GM21528 (cell line): ENCODE measurements at regions not wholly inside any gene's neighbourhood (a gene's known extent, or its start where the extent isn't known, plus 50 kb on each side); places are given as distances from the start of the nearest gene placed in this dataset.
"Not testable (repeated sequence)": the region's sequence is repeated elsewhere in the genome, so short reads cannot be mapped to it uniquely, and the experiment has no call there.

Experiments used
- ATAC-seq: cut with Tn5 transposase; IDR thresholded peaks from one replicate; pipeline ENCODE4 v1.9.1; 2021; ENCODE audit warnings: mild to moderate bottlenecking, moderate library complexity; ENCODE audit not compliant: unreplicated experiment, low FRiP score

DNA sequence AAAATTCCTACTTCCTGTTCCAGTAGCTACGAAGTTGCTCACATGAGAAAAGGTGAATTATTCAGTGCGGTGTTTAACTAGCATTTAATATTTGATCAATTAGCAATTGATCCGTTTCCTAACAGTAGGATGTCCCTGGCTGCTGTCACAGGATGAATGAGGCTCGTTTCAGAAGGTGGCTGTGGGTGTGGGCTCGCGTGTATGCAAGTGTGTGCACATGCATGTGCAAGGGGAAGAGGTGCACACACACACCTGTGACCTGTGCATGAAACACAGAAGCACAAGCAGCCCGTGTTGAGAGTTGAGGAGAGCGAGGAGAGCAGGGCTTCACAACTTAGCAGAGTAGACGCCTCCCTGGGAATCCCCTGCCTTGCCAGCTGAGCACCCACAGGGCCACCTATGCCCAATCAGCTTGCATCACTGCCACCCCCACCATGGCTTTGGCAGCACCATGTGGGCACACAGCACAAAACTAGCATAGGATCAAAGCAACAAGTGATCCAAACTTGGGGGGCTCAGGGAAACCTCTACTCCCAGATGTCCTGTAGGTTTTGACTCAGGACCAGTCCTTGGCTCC, 107.2 kb downstream of the C5orf15 start:
- no peak for ATAC-seq

DNA sequence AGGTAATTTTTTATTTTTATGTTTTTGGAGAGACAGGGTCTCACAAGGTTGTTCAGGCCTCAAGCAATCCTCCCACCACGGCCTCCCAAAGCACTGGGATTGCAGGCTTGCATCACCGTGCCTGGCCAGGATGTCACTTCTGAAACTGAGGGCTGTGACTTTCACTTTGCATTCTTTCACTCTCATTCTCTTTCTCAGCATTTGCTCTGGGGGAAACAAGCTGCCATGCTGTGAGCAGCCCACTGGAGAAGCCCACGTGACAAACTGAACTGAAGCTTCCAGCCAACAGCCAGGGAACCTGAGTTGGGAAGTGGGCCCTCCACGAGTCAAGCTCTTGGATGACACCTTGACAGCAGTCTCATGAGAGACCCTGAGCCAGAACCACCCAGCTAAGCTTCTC, 109.4 kb downstream of the C5orf15 start:
- no peak for ATAC-seq

DNA sequence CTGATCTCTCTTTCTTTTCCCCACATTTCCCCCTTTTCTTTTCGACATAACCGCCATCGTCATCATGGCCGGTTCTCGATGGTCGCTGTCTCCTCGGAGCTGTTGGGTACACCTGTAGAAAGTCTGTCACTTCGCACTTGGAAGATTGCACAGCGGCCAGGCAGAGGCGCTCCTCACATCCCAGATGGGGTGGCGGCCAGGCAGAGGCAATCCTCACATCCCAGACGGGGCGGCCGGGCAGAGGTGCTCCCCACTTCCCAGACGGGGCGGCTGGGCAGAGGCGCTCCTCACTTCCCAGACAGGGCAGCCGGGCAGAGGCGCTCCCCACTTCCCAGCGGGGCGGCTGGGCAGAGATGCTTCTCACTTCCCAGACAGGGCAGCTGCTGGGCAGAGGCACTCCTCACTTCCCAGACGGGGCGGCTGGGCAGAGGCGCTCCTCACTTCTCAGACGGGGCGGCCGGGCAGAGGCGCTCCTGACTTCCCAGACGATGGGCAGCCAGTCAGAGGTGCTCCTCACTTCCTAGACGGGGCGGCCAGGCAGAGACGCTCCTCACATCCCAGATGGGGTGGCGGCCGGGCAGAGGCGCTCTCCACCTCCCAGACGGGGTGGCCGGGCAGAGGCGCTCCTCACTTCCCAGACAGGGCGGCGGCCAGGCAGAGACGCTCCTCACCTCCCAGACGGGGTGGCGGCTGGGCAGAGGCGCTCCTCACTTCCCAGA, 110.7 kb downstream of the C5orf15 start:
- ATAC-seq: not testable (repeated sequence)

DNA sequence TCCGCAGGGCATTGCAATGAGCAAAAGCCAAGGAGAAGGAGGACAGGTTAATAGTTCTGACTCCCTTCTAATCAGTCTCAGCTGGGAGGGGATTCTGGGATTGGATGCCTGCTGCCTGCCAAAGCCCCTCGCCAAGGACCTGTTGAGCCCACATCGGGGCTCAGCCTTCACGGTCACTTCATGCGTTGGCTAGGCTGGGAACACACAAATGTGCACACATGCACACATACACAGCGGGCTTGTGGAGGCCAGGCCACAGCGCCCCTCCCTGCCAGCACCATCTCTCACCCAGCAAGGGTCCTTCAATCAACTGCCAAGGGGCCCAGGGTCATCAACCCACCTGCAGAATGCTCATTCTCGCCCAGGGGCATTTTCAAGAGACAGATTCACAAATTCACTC, 113.9 kb downstream of the C5orf15 start:
- no peak for ATAC-seq

DNA sequence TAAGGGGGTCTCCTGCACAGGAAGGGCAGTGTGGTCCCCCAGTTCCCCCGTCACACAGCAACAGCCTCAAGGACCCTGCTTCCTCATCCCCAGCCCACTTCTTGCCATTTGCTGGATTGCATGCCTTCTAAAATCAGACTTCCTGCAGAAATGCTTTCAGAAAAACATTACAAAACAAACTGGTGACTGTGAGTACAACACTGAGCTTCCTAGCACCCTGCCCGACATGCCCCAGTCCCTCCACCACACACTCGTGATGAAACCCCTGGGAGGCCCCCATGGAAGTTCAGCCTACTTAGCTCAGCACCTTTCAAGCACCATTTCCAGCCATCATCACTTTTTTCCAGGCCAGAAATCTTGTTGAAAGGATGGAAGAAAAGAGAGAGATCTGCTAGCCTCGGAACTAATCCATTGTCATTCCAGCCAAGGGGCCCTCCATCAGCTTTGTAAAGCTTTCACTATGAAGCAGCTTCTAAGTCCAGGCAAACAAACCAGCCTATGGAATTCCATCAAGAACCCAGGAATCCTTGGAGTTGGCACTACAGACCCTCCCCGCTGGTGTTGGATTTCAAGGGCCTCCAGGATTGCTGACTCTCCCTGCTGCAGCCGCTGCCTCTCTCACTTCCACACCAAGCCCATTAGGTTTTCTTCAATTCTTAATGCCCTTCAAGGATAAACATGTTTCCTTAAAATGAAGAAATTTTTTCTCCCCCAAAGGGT, 114.6 kb downstream of the C5orf15 start:
- no peak for ATAC-seq

DNA sequence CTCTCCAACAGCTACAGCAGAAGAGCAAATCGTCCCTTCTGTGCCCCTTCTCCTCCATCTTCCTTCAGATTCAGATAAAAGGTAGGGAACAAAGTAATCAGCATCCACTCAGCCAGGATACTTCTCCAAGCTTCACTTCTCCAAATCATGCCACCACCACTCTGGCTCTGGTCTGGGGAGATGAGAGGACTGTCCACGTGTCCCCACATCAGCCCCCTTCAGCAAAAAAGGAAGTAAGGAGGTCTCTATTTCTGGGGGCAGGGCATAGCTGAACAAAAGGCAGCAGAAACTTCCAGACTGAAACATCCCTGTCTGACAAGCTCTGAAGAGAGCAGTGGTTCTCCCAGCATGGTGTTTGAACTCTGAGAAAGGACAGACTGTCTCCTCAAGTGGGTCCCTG, 116.9 kb downstream of the C5orf15 start:
- ATAC-seq: no peak

DNA sequence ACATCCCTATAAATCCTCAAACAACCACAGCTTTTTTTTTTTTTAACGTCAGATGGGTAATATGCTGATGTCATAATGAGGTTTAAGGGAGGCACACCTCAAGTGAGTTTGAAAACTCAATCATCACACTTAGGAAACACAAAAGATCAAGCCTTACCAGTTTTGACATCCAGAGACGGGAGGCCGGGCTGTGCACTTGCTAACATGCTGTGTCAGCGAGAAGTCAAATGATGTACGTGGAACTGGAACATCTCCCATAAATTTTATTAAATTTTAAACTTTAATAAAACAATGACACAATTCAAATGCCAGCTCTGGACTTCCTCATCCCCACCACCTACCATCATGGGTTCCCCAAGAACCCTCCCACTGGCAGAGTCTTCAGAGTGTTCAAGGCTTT, 117.6 kb downstream of the C5orf15 start:
- no peak for ATAC-seq

DNA sequence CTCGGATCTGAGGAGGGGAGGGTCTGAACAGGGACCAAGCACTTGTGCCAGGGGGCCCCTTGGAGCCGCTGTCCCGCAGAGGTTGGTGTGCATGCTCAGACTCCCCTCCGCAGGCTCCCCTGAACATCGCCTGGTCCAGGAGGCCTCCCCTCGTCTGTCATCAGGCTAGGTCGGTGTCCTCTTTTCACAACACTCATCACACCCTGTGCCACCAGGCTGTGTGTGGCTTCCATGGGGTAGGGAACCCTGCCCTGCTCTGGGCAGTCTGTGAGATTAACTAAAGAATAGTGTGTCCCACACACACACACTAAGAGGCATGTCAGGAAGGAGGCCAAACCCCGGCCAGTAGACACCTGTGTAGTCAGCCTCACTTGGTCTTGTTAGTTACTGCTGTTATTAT, 119.3 kb downstream of the C5orf15 start:
- ATAC-seq: no peak

DNA sequence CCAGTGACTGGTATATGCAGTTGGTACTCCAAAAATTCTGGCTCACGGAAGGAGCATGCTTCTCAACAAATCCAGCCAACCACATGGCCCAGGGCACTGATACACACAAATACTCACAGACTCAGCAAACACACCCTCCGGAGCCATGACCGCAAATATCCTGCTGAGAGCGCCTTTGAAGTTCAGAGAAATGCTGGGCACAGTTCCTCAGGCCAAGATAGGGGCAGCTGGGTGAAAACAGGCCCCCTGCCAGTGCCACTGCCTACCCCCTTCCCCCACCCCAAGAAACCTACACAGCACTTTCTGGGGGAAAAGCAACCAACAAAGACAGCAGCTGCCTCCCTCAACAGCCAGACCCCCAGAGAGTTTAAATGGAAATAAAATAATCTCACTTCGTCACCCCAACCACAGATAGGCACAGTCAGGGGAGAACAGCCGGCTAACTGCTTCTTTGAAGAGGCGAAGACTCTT, 120.0 kb downstream of the C5orf15 start:
- ATAC-seq: no peak

DNA sequence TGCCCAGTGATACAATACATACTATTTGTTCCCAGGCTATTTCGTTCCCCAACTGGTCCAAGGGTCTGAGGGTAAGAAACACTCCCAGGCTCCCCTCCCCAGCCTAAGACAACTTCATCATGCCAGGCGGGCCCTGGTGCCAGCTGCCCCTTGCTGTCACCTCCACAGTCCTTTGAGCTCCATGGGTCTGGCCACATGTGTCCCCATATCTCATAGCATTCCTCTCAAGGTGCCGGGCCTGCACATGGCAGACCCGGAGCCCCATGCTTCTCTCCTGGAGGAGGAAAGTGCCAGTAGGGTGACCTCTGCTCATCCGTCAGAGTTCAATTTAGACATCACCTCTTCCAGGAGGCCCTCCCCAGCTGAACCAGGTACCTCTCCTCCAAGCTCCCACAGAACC, 120.5 kb downstream of the C5orf15 start:
- no peak for ATAC-seq

DNA sequence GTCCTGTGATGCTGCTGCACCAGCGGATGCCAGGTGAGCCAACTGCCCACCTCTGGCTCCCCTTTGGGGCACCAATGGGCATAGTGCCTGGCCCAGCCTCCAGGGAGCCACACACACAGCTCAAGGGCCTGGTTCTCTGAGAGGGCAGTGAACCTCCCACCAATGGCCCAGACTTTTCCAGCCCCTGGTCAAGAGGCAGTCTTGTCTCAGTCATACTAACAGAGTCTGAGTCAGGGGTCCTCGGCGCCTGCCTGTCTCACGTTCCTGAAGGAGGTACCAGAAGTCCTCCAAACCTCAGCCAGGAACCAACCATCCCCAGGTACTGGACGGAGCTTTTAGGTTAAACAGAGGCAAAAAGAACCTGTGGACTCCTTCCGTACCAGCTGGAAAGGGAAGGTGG, 121.1 kb downstream of the C5orf15 start:
- no peak for ATAC-seq

DNA sequence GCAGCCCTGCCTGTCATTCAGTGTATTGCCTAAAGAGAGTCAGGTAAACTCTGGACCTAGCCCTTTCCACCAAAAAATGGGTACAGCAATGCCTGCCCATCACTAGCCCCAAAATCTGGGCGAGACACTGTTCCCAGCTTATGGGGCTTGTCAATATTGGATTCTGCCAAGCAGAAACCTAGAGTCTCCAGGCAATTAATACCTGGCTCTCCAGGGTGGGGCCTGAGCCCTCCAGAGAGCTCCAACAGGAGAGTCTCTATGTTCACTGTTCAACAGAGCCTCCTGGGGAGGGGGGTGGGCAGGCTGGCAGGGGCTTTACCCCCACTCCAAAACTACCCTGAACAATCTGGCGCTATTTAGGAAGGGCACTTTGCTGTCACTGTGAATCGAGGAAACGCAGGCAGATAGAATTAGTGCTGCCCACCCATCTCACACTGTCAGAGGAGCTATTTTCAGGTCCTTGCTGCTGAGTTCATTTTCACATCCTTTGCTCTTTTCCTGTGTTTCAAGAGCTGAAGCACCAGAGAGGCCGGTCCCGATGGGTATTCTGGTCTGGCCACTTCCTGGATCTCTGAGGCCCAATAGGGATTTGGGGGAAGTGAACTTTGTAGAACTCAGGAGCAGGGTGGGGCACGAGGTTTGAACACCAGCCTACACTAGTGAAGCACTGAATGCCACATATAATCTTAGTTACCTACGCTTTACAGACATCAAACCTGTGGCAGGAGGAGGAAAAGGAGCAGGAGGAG, 121.8 kb downstream of the C5orf15 start:
- ATAC-seq: no peak

DNA sequence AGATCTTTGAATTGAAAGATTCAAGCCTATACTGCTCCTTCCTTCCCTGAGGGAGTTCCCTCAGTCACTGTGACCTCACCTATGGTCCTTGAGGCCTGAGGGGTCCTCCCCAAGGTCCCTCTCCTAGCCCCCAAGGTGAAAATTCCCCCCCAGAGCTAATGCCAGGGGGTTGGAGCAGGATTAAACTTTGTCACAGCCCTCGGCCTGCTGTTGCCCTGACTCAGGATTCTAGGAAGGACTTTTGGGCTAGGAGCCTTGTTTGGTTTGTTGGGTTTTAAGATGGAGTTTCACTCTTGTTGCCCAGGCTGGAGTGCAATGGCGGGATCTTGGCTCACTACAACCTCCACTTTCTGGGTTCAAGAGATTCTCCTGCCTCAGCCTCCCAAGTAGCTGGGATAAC, 123.2 kb downstream of the C5orf15 start:
- no peak for ATAC-seq

DNA sequence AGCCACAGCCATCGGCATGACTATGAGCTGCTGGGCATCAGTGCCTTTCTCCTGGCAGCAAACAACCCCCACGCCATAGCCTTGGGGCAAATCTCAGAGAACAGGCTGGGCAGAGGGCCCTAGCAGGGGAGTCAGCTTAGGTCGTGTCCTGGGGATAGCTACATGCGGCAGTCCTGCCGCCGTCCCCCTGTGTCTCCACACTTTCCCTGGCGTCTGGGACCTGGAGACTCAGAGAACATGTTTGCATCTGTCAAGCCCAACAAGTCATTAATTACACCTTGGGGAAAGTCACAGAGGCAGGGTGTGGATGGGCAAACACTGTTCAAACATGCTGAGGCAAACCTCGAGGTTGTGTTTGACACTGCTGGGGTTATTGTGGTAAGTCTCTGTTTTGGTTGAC, 123.6 kb downstream of the C5orf15 start:
- ATAC-seq: no peak

DNA sequence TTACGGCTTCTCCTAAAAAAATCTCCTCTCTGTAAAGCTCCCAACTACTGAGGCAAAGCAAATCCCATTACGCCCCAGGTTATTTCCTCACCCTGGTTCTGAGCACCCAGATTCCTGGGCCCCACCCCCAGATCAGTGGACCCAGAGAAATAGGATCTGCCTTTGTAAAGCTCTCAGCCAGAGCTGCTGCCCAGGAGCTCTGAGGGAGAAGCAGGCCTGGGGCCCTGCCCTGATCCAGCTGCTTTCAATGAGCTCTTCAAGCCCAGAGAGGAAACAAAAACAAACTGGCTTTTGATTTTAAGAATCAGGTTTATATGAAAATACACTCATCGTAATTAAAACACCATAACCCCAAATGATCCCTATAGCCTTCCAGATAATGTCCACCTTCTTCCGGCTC, 124.5 kb downstream of the C5orf15 start:
- ATAC-seq: no peak

DNA sequence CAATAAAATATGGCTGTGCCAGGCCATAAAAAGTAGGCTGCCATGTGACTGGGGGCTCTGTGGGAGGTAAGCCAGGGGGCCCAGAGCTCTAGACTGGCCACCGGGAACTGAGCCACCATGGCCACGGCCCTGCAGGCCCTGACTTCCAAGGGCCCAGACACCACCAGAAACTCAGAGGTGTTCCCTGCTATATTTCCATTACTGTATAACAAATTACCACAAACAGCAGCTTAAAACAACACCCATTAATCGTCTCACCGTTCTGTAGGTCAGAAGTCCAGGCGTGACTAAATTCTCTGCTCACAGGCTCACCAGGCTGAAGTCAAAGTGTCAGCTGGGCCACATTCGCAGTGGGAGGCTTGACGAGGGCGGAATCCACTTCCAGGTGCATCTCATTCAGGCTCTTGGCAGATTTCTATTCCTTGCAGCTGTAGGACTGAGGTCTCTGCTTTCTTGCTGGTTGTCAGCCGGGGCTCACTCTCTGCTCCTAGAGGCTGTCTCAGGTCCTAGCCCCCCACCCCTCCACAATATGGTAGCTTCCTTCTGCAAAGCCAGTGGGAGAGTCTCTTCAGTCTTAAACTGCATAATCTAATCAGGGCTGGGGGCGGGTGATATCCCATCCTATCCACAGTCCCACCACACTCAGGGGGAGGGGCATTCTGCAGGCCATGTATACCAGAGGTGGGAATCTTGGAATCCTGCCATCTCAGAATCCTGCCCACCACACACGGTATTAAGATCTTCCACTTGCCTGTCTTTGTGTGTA, 125.4 kb downstream of the C5orf15 start:
- ATAC-seq: no peak

DNA sequence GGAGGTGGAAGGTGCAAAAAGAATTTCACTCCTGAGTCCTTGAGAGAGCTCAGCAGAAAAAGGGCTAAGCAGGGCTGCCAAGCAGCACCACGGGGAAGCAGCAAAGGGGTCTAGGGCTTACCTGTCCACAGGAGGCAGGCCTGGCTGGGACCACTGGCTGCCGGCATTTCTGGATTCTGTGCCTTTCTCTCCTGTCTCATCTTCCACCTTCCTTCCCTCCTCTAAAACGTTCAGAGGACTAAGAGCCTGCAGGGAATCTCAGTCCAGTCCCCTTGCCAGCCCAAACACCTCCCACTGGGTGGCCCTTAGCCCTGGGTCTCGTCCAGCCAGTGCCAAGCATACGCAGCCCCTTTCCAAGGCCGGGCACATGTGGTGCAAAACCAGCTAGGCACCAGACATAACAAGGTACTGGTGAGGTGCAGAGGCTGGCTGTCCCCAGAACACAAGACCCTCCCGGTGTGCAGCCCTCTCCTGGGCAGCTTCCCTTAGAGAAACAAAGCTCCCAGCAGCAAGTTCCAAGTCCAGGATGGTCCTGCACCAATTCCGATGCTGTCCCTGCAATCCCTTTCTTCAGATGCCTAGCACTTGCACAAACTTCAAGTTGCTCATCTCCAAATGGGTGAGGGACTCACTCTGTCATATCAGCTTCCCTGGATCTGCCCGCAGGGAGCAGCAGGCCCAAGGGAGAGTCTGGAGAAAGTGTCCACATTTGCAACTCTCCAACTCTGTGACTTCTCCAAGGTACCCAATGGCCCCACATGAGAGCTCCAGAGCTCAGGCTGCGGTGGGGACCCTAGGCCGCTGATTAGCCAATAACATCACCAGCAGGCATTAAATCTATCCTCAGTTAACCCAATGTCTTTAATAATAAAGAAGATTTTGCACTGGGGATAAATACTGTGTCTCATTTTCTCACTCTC, 126.3 kb downstream of the C5orf15 start:
- ATAC-seq: no peak

DNA sequence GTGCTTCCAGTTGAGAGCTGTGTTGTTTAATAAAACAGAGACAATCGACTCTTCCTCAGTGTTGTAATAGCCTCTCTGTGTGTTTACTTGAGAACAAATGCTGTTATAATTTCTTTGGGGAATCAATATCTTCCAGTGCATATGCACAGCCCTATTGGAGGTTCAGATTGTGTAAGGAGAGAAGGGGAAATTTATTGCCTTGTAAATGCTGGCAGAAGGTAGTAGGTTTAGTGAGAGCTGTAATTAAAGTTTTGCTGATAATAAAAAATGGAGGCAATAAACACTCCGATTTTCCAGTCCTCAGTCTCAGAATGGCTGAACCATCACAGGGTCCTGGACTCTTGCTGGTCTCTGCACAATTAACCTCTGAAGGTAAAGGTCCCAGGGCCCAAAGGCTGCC, 128.3 kb downstream of the C5orf15 start:
- ATAC-seq: no peak

DNA sequence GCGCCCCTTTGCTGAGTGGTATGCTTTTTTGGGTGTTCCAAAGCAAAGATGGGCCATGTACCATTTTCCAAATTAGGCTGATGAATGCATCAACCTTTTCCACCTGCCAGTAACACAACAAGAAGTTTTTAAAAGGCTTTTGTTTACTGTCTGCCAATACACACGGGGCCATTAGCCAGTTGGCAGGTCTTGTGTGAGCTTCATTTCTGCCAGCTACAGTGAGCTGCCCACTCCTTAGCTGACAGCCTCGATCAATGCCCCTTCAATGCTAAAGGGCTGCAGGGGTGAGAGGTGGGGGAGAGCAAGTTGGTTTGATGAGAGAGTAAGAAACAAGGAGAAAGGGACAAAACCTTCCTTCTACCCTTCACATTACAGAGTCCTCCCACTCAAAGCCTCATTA, 128.7 kb downstream of the C5orf15 start:
- no peak for ATAC-seq
